ENCODE measurements at regions not wholly inside any gene's neighbourhood (a gene's known extent, or its start where the extent isn't known, plus 50 kb on each side); places are given as distances from the start of the nearest gene placed in this dataset.

DNA sequence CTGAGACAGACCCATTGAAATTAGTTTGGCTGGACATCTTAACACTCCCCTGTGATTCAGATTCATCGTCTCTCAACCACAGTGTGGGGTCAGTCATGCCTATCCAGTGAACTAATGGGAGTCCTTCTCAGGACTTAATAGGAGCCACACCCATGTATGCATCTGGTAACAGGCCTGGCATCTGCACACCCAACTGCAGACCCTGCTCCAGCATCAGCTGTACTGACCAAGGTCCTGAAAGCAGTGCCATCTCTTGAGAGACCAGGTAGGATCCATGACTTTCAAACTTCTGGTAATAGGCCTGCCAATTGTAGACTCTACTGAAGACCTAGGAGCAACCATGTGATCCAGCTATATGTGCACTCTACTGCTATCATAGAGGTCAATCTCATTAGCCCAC lies 363.6 kb upstream of the POU3F2 start:
- DNase-seq, result no peak

DNA sequence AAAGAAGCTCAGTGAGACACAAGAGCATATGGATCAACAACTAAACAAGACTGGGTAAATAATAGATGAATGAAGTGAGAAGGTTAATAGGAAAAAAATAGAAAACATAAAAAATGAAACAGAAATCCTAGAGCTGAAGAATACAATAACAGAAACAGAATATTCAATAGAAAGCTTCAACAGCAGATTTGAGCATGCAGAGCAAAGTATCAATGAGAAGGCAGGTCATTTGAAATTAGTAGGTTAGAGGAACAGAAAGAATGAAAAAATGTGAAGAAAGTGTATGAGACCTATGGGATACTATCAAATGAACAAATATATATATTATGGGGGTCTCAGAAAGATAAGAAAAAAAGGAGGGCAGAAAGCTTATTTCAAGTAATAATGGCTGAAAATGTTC lies 362.9 kb upstream of the POU3F2 start:
- DNase-seq, result no peak

- no peak for DNase-seq
Measured at GRCh38 chr6:98477231-98477630, 357.1 kb upstream of the POU3F2 start.

- DNase-seq, result no peak
Measured at GRCh38 chr6:98484696-98485095, 349.7 kb upstream of the POU3F2 start.

GRCh38 chr6:98485593-98485992 lies 348.8 kb upstream of the POU3F2 start:
- DNase-seq, result no peak

GRCh38 chr6:98486057-98486456 lies 348.3 kb upstream of the POU3F2 start:
- no peak for DNase-seq

GRCh38 chr6:98487612-98488011 lies 346.8 kb upstream of the POU3F2 start:
- DNase-seq, result peak in 2 of 14 donors; percentile 7 to 13

- no peak for DNase-seq
Measured at GRCh38 chr6:98498144-98498775, 336.1 kb upstream of the POU3F2 start.

- no peak for DNase-seq
Measured at GRCh38 chr6:98498866-98499265, 335.5 kb upstream of the POU3F2 start.

DNA sequence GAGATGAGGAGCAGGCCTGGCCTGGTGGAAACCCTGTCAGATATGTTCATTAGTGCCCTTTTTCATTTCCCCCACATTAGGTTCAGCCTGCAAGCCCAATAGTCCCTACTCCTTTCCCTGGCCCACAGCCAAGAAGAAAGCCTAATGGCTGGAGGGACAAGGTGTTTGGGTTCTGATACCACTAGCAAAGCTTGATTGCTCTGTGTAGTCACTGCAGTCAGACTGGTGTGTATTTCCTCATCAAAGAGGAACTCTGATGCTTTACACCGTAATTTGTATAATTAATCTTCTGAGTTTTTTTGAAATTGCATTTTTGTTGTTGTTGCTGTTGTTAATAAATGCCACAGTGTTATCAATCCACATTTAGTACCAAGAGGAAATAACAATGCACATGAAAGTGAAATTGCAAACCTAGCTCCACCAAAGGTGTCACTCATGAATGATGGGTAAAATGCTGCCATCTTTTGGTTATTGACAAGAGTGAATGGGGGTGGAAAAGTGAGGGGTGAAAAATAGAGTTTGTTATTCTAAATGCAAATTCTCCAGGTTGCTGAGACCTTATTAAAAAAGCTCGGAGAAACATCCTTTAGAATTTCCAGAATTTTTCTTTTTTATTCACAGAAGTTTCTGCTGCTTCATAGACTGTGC lies 320.2 kb upstream of the POU3F2 start:
- DNase-seq, result peak in 1 of 14 donors; percentile 7

- no peak for DNase-seq
Measured at GRCh38 chr6:98514796-98515195, 319.6 kb upstream of the POU3F2 start.

GRCh38 chr6:98516206-98516605 lies 318.2 kb upstream of the POU3F2 start:
- DNase-seq, result no peak

DNA sequence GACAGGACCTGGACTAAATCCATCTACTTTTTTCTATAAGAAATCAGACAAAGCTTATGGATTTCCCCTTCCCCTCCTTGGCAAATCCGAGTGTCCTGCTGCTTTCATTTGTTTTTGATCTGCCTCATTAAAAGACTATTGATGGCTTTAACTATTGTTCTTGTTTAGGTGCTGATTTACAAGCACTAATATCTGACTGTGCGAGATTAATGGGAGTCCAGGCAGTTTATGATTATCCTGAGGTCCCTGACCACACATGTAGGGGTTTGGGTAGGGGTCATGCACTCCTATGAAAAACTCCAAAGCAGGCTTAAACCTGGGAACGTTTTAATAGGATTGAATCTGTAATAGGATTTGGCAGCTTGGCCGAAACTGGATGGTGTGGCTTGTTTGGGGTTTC lies 317.5 kb upstream of the POU3F2 start:
- DNase-seq, result no peak

- DNase-seq, result no peak
Measured at GRCh38 chr6:98525860-98526259, 308.5 kb upstream of the POU3F2 start.

DNA sequence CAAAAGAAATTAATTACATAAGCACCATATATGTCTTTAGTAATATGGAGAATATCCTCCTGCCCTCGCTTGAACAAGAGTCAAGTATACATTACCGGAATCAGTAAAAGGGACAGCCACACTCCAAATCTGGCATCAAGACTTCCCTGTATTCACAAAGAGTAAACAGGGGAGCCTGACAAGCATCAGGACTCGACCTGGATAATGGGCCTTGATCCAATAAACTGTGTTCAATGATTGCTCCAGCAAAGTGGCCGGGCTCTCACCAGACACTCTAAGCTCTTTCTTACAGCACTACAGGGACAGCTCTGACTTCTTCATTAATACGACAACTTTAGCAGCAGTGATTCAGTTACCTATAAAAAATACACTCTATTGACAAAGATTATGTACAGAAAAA lies 307.9 kb upstream of the POU3F2 start:
- DNase-seq, result no peak

DNA sequence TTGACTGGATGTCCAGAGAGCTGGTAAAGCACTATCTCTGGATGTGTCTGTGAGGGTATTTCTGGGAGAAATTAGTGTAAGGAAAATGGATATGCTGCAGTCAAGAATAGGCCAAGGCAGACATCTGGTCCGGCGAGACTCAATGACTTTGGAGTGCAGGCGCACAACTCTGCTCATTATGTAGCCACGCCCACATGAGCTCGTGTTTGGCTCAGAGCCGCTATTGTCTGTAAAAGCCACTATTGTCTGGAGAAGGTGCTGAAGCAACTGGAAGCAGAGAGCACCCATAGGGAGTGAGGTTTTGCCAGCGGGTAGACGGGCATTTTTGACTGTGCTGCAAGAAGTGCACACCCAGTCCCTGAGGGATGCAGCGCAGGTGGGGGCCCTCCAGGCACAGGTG lies 305.0 kb upstream of the POU3F2 start:
- DNase-seq, result peak in 7 of 14 donors; percentile 12 to 35 (median 20)

DNA sequence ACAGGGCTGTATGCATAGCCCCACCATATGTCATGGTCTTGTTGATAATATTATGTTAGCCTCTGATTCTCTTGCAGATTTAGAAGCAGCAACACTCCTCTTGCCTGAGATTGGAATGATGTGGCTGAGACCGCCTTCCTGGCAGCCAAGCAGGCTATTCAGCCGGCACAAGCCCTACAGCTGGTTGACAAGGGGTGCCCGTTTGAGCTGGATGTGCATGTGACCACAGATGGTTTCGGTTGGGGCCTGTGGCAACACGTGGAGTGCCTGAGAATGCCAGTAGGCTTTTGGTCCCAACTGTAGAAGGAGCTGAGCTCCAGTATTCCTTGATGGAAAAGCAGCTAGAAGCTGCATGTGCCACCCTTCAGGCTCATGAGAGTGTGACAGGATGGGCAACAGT lies 303.6 kb upstream of the POU3F2 start:
- DNase-seq, result peak in 1 of 14 donors; percentile 15

GRCh38 chr6:98532004-98532403 lies 302.4 kb upstream of the POU3F2 start:
- DNase-seq, result no peak

GRCh38 chr6:98539741-98540140 lies 294.6 kb upstream of the POU3F2 start:
- DNase-seq, result no peak

- no peak for DNase-seq
Measured at GRCh38 chr6:98546376-98546775, 288.0 kb upstream of the POU3F2 start.

DNA sequence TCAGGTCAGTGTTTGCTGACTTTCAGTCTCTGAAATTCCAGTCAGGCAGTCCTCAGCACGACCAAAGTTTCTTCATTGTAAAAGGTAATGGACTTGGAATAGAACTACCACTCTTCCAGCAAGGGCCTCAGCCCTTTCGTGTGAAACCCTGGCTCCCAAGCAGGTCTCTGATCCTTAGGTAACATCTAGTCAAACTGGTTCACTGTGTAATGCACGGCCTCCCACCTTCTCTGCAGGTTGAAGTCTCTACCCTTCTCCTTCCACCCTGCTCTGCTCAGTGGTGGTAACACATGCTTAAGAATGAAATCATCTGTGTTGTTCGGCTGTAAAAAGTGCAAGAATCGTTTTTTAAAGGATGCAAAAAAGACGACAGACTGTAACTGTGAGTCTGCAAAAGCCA lies 287.2 kb upstream of the POU3F2 start:
- peak in 1 of 14 donors; percentile 5 for DNase-seq

GRCh38 chr6:98547634-98548033 lies 286.7 kb upstream of the POU3F2 start:
- DNase-seq, result peak in 5 of 14 donors; percentile 7 to 15 (median 10)

DNA sequence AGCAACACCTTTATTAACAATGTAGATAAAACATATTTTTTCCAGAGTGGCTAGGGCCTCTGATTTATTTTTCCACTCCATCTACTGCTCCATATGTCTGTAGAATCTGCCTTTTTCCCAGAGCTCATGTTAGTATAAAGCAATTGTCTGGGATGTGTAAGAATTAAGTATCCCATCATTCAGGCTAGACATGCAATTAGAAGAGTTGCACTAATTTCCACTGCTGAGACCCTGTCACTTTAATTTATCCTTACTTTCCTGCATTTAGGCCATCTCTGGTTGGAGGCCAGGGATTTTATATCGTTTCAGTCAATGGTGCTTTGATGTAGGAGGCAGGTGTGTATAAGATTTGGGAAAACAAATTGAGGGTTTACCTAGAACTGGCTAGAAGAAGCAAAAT lies 286.1 kb upstream of the POU3F2 start:
- DNase-seq, result no peak

GRCh38 chr6:98560418-98560817 lies 274.0 kb upstream of the POU3F2 start:
- no peak for DNase-seq

DNA sequence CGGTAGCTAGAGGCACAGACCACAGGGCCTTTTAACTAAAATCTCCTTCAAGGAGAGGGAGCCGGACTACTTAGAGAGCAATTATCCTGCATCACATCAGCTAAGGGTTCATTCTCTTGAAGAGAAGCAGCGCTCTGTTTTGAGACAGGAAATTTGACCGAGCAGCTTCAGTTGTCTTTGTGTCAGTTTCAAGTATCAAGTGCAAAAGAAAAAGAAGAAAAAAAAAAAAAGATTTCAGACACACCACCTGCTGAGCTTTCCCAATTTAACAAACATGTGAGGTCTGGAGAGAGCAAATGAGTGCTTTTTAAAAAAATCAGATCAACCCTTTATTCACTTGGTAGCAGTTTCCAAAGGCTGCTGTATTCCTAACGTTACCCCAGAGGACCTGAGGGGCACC lies 273.5 kb upstream of the POU3F2 start:
- DNase-seq, result no peak
